ENCODE measurements at regions not wholly inside any gene's neighbourhood (a gene's known extent, or its start where the extent isn't known, plus 50 kb on each side); places are given as distances from the start of the nearest gene placed in this dataset.

GRCh38 chr3:118736107-118736506 lies 298.5 kb downstream of the IGSF11 start:
- TF ChIP-seq CTCF (IDR thresholded peaks at IDR 0.05; ENCODE audit: low read length) (no peak), EZH2phosphoT487 (IDR thresholded peaks at IDR 0.05; ENCODE audit: low read length) (no peak)

All from MM.1S (cell line).